Amniotic stem cell (primary cell): ENCODE measurements at regions not wholly inside any gene's neighbourhood (a gene's known extent, or its start where the extent isn't known, plus 50 kb on each side); places are given as distances from the start of the nearest gene placed in this dataset.

ENCODE experiments used
- DNase-seq: peaks from one replicate; lab custom pipeline; 2025; lab: John Stamatoyannopoulos, UW

GRCh38 chr6:11925805-11926204 is 86.3 kb upstream of the HIVEP1 start:
- DNase-seq, result no peak

DNA sequence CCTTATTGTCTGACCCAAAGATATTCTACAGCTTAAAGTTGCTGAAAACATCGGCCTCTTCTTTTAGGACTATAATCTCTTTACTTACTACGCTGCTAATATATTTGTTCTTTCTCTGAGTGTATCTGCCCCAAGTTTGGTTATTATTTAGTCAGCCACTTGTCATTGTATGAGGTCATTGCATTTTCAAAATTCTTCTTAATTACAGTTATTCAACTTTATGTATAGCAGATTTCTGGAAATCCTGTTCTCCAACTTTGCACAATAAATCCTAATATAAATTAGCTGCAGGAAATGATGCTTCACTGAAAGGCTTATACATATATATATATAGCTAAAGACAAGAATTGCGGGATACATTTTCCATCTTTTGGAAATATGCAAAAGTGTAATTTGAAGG is 88.5 kb upstream of the HIVEP1 start:
- no peak for DNase-seq

- no peak for DNase-seq
Observed at GRCh38 chr6:11922901-11923300, 89.2 kb upstream of the HIVEP1 start.

DNA sequence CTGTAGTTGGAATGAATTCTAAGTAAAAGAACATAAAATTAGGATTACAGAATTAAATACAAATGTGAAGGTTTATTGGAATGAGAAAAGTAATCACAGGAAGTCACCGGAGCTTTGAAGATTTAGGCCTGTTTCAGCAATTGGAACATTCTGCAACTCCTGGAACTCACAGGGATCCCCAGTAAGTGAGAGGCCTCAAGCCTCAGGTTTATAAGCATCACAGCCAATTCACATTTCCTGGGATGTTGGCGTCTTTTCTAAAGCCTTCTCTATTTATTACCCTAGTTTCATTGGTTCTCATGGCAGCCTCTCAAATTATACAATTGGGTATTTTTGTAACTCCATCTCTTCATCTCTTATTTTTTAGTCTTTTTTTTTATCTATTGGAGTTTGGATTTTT is 90.4 kb upstream of the HIVEP1 start:
- no peak for DNase-seq

GRCh38 chr6:11921017-11921438 is 91.1 kb upstream of the HIVEP1 start:
- peak; percentile 92 for DNase-seq

DNA sequence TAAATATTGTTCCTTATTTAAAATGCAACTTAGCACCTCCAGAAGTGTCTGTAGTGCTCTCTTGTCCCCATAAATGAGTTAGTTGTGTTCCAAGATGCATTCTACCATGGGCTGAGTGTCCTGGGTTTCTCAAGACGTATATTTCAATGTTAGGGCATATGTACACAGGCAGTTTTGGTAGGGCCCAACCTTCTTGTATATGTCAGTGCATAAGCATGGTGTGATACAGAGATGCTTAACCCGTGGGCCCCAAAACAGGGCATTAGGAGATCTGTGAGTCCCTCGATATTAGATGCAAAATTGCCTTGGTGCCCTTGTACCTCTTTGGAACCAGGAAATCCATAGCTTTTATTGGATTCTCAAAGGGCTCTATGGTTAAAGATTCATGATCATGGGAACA is 91.5 kb upstream of the HIVEP1 start:
- DNase-seq, result no peak

- no peak for DNase-seq
Observed at GRCh38 chr6:11919771-11920440, 92.2 kb upstream of the HIVEP1 start.

DNA sequence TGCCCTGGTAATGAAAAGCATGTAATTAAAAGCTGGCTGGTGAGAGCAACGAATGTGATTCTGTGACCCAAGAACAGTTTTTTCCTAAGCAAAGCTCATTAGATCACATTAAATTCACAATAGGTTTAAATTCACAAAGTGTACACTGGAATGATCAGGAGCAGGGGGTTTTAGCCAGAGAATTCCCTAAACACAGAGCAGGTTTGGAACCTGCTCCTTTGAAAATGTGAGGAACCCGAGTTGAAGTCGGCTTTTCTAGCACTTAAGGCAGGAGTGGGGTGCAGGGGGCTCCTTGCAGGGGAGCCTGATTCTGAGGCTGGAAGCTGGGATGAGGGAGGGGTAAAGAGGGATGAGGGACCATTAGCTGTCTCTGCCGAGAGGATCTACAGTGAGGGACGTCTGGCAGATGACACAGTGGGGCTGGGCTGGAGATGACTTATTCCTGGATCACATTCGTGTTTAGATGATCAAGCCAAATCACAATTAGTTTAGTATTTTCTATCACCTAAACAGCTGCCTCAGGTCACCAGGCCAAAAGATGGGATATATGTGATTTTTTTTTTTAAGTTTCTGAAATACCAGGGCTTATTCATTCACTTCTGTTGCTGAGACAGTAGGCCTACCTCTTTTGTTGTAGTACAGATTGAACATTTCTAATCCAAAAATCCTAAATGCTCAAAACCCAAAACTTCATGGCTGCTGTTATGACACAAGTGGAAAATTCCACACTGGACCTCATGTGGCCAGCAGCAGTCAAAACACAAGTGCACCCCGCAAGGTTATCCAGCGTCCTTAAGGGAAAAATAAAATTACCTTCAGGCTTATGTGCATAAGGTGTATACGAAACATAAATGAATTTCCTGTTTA is 93.1 kb upstream of the HIVEP1 start:
- DNase-seq, result peak; percentile 24

DNA sequence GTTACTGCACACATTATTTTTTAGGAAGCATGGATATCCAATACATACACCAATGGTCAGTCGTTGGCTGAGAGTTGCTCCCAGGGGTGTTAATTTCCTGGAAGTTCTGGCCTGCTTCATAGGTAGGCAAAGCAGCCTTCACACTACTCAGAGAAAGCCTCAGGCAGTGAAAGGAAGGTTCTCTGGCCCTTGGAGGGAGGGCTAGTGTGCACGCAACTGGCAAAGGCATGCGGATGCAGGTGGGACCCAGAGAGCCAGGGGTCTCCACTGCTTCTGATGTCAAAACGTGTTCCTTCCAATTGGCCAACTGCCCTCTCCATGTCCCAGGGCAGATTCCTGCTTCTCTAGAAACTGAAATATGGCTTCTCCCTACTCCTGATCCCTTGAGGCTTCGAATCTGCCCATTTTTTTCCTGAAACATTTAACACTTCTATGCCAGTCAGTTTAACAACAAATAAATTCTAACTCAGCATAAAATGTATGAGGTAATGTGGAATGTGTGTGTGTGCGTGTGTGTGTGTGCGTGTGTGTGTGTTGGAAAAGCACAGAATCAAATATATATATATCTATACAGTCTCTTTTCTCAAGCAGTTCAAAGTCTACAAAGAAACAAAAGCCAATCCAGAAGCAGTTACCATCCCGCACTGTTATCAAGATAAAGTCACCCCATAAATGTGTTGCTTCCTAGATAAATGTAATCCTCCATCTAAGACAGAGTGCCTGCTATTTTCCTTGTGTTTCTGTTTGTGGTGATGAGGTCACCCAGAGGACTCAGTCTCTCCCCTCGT is 94.0 kb upstream of the HIVEP1 start:
- DNase-seq, result no peak

- DNase-seq, result no peak
Observed at GRCh38 chr6:11912420-11912819, 99.7 kb upstream of the HIVEP1 start.

DNA sequence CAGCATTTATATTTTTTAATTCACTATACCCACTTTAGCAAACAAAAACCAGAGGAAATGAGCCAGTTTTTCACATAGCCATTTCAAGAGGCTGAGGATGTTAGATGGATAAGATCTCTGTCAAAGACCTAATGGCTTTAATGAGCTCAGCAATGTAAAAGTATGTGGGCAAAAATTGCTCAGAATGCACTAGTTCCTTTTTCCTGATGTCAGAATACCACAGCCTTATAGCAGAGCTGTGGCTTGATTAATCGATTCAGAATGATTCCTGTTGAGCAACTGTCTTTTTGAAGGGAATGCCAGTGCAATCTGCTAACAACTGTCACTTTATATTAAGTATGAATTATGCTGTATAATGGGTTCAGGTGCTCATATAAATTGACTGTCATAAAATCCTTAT is 100.6 kb upstream of the HIVEP1 start:
- no peak for DNase-seq

- DNase-seq, result peak; percentile 51
Observed at GRCh38 chr6:11909696-11910132, 102.4 kb upstream of the HIVEP1 start.

GRCh38 chr6:11908436-11909105 is 103.5 kb upstream of the HIVEP1 start:
- DNase-seq, result no peak

DNA sequence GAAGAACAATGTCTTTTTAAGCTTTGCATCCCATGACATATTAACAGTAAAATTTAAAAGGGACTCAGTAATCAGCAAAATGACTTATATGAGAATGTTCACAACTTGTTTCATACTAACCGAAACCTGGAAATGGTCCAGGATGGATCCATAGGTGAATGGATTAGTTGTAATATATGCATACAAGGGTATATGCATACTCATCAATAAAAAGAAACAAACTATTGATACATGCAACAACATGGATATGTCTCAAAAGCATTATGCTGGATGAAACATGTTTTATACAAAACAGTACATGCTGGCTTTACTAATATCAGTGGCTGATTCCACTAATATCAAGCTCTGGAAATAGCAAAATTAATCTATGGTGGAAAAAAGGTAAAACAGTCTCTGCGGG is 108.5 kb upstream of the HIVEP1 start:
- DNase-seq, result no peak

GRCh38 chr6:11902527-11902926 is 109.6 kb upstream of the HIVEP1 start:
- DNase-seq, result no peak

GRCh38 chr6:11900662-11901598 is 111.2 kb upstream of the HIVEP1 start:
- no peak for DNase-seq

DNA sequence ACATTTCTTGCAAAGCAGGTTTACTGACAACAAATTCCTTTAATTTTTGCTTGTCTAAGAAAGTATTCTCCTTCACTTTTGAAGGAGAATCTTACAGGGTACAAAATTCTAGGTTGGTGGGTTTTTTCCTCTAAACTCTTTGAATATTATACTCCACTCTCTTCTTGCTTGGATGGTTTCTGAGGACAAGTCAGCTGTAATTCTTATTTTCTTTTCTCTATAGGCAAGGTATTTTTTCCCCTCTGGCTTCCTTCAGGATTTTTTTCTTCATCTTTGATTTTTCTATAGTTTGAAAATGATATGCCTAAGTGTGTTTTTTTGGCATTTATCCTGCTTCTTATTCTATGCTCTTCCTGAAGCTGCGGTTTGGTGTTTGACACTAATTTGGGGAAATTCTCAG is 112.5 kb upstream of the HIVEP1 start:
- no peak for DNase-seq

- DNase-seq, result no peak
Observed at GRCh38 chr6:11894212-11894611, 115.6 kb upstream of the ADTRP start.

DNA sequence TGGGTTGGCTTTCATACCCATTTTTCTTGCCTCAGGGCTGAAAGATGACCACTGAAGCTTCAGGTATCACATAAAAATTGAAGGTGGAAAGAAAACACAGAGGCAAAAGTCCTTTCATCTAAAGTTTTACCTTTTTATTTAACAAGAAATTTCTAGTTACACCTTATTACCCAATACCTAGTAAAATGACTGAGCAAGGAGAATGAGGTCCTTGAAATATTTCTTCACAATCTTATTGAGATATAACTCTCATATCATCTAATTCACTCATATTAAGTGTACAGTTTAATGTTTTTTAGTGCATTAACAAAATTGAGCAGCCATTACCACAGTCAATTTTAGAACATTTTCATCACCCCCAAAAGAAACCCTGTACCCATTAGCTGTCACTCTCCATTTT is 112.9 kb upstream of the ADTRP start:
- no peak for DNase-seq

GRCh38 chr6:11890849-11891248 is 112.2 kb upstream of the ADTRP start:
- no peak for DNase-seq

GRCh38 chr6:11890209-11890608 is 111.6 kb upstream of the ADTRP start:
- DNase-seq, result no peak
